IPS DF 6.9 (cell line): ENCODE measurements at regions not wholly inside any gene's neighbourhood (a gene's known extent, or its start where the extent isn't known, plus 50 kb on each side); places are given as distances from the start of the nearest gene placed in this dataset.

Experiments used
- DNase-seq: peaks from one replicate; pipeline ENCODE4 v3.0.0-alpha.2; 2013; ENCODE audit warnings: low read depth, low spot score
- H3K27ac ChIP-seq: one replicate; pipeline ENCODE4 v1.5.1; 2013; ENCODE audit warnings: low read length, control low read depth
- H3K27me3 ChIP-seq: 2 replicates; pipeline ENCODE4 v1.6.1; 2013; ENCODE audit warnings: mild to moderate bottlenecking, low read length; ENCODE audit not compliant: control insufficient read depth, insufficient read depth
- H3K36me3 ChIP-seq: 2 replicates; pipeline ENCODE4 v1.6.1; 2013; ENCODE audit warnings: low read length; ENCODE audit not compliant: control insufficient read depth, insufficient read depth
- H3K4me1 ChIP-seq: 2 replicates; pipeline ENCODE4 v1.6.1; 2013; ENCODE audit warnings: low read length; ENCODE audit not compliant: control insufficient read depth, insufficient read depth
- H3K4me3 ChIP-seq: 2 replicates; pipeline ENCODE4 v1.5.1; 2013; ENCODE audit warnings: mild to moderate bottlenecking, low read length
- H3K9me3 ChIP-seq: 2 replicates; pipeline ENCODE4 v1.6.1; 2013; ENCODE audit warnings: low read length, inconsistent platforms; ENCODE audit not compliant: control insufficient read depth, insufficient read depth
- WGBS: extraction: QIAGEN DNeasy Blood & Tissue Kit; methylation state at CpG from one replicate; pipeline ENCODE4 v1.1.7; 2013; ENCODE audit warnings: mixed read lengths, missing lambda C conversion rate; ENCODE audit not compliant: insufficient read length, insufficient coverage; 5-methylcytosine and 5-hydroxymethylcytosine counted together

DNA sequence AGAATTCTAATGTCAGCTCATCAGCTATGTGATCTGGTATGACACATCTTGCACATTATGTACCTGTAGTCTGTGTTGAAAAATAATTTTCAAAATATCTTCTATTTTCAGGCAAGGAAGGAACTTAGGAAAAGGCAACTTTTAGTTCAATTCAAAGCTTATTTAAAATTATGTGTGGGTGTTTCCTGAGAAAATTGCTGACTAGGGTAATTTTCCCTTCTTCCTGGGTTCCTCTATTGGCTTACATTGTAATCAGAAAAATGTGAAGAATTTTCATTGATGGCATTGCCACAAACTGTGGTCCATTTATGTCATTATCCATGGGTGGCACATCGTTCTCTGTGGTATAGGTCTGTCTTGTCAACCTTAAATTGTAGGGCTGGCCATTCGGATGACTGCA lies 328.7 kb upstream of the SGCD start:
- WGBS, result no CpG with 5 or more reads among the region's 2 CpGs
- Histone ChIP-seq H3K36me3 (no peaks in the 10 kb centered on the region), H3K4me1 (0 out of 2 replicates have a peak, but pooled peaks cover 1% of the 10 kb centered on the region), H3K9me3 (no peaks in the 10 kb centered on the region), H3K27ac (no peak overlapping the region), H3K27me3 (no peaks in the 10 kb centered on the region), H3K4me3 (no peak overlapping the region)
- DNase-seq, result no peak

DNA sequence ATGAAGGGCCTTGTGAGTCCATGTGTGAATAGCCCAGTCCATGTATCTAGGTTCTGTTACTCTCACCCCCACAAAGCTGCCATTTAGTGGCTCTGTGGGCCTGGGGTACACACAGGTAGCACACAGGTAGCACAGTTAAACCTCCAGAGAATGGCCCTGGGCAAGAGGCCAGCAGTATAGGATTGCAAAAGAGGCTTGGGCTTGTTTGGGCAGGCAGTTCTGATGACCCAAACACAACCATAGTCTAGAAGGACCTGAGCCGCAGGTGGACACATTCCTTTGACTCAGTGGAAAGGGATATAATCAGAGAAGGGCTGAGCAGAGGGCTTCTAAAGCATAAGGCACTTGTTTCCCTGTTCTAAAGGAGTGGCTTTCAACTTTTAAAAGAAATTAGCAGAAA lies 326.8 kb upstream of the SGCD start:
- no peak overlapping the region for H3K4me3 ChIP-seq

DNA sequence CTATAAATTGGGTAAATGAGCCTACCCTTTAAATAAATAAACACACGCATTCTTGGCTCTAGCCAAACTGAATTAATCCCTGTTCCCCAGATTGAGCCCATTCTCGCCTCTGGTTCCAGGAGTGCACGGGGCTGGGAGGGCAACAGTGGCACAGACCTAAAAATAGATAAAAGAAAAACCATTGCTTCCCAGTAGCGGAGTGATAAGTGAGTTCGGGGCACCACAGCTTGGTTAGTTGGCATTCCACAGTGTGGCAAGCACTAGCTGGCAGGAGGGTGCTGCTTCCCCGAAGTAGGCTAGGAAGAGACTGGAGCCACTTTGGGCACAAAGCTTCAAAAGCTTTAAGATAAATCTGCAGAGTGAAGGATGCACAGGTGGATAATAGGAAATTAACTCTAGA lies 322.2 kb upstream of the SGCD start:
- no peak for DNase-seq
- Histone ChIP-seq H3K4me3 (no peak overlapping the region), H3K9me3 (no peaks in the 10 kb centered on the region), H3K27ac (no peak overlapping the region), H3K4me1 (no peaks in the 10 kb centered on the region), H3K36me3 (no peaks in the 10 kb centered on the region), H3K27me3 (no peaks in the 10 kb centered on the region)
- no CpG with 5 or more reads among the region's 6 CpGs for WGBS

More for the DNA sequence above, 326.8 kb upstream of the SGCD start:
- DNase-seq, result no peak
- Histone ChIP-seq H3K9me3 (no peaks in the 10 kb centered on the region), H3K4me1 (no peaks in the 10 kb centered on the region), H3K36me3 (no peaks in the 10 kb centered on the region), H3K27ac (no peak overlapping the region), H3K27me3 (no peaks in the 10 kb centered on the region)
- no CpG with 5 or more reads among the region's 1 CpG for WGBS

DNA sequence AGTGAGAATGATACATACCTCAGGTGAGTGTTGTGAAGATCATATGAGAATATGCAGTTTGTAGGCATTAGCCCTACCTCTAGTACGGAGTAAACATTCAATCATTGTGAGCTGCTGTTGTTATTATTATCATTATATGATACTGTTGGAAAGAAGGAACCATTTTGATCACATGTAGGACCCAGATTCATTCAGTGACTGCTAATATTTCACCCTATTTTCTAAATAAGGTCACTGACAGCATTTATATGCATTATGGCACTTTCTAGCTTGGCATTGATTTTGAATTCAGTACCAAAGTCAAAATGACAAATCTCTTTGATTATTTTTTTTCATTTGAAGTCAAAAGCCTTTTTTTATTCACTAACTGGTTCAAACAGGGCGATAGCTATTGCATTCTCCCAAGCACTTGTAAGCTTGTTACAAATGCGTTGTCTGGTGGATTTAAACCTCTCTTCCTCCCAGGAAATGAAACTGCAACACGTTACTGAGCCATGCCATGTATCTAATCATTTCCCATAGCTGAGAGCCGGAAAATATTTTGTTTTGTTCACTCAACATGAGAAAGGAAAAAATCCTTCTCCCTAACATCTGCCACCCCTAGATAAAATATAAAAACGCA lies 320.8 kb upstream of the SGCD start:
- DNase-seq, result no peak
- H3K27me3 ChIP-seq, result no peaks in the 10 kb centered on the region
- WGBS, result no CpG with 5 or more reads among the region's 6 CpGs
- no peaks in the 10 kb centered on the region for H3K36me3 ChIP-seq
- no peak overlapping the region for H3K4me3 ChIP-seq
- H3K4me1 ChIP-seq, result no peaks in the 10 kb centered on the region
- no peak overlapping the region for H3K27ac ChIP-seq
- H3K9me3 ChIP-seq, result no peaks in the 10 kb centered on the region

DNA sequence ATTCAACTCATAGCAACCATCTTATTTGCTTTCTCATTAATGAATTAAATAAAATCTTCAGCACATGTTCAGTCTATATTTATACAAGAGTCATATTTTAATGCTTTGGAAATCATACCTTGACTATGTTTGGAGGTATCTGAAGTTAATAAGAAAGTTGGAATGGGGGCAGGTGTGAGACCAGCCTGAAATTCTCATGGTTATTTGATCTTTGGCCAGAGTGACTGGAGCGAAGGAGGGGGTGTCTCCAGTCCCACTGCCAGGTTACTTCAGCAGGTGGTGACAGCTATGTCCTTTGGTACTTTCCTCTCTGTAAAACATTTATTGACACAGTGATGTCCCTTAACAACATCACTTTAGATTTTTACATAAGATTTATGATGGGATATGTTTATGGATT lies 318.1 kb upstream of the SGCD start:
- WGBS, result no CpG with 5 or more reads among the region's 1 CpG
- Histone ChIP-seq H3K36me3 (no peaks in the 10 kb centered on the region), H3K9me3 (no peaks in the 10 kb centered on the region), H3K27me3 (no peaks in the 10 kb centered on the region), H3K4me3 (no peak overlapping the region), H3K4me1 (no peaks in the 10 kb centered on the region), H3K27ac (no peak overlapping the region)
- DNase-seq, result no peak

DNA sequence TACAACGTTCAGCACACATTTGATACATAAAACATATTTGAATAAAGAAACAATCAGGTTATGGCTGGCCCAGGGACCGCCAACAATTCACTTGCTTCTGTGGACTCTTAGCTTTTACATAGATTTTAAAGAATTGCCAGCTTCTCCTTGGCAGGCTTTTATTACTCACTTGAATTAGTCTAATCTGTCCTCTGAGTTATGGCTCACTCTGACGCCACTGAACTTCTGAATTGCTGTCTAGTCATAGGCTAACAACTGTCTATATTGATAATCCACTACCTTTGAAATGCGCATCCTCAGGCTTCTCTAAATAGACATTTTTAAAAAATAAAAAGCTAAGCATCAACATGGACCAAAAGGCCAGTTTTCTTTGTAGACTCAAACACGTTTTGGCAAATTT lies 317.4 kb upstream of the SGCD start:
- Histone ChIP-seq H3K27me3 (no peaks in the 10 kb centered on the region), H3K4me3 (no peak overlapping the region), H3K4me1 (no peaks in the 10 kb centered on the region), H3K36me3 (no peaks in the 10 kb centered on the region), H3K9me3 (no peaks in the 10 kb centered on the region), H3K27ac (no peak overlapping the region)
- no CpG with 5 or more reads among the region's 5 CpGs for WGBS
- DNase-seq, result no peak

DNA sequence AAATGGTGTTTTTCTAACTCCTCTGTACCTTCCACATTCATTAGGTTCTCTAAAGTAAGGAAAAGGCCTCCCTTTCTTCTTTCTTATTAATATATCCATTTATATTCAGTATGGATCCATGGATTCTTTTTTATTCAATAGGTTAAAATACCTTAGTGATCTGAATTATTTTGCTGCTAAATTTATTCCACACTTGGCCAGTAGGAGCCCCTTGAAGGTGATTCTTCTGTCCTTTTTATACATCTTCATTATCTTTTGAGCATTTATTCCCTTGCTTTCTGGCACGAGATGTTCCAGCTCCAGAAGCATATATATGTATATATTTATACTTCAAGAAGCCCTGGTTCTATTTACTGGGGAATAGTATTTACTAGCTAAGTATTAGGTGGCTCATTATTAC lies 311.8 kb upstream of the SGCD start:
- no peak overlapping the region for H3K27ac ChIP-seq
- no peaks in the 10 kb centered on the region for H3K4me1 ChIP-seq
- H3K36me3 ChIP-seq, result no peaks in the 10 kb centered on the region
- no CpG with 5 or more reads among the region's 1 CpG for WGBS
- no peaks in the 10 kb centered on the region for H3K9me3 ChIP-seq
- H3K27me3 ChIP-seq, result no peaks in the 10 kb centered on the region
- no peak overlapping the region for H3K4me3 ChIP-seq
- DNase-seq, result no peak

DNA sequence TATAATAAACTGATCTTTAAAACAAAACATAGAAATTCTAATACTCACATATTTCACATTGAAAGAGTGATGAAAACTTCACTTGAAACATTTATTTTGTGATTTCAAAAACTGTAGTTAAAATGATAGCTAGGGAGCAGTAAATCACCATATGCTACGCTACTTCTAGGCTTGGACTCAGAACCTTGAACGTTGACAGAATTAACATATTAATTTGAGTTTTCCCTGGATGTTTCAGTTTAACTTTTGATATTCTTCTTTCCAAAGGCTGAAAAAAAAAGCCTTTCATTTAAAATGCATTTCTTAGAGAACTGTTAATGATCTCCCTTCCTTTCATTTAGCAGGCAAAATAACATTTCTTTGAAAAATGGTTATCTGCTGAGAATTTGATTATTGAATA lies 307.8 kb upstream of the SGCD start:
- Histone ChIP-seq H3K36me3 (no peaks in the 10 kb centered on the region), H3K4me3 (no peak overlapping the region), H3K27ac (no peak overlapping the region), H3K4me1 (peaks cover 1% of the 10 kb centered on the region; the same call in 1 of the 2 replicates), H3K27me3 (no peaks in the 10 kb centered on the region), H3K9me3 (no peaks in the 10 kb centered on the region)
- no peak for DNase-seq
- WGBS, result no CpG with 5 or more reads among the region's 2 CpGs

DNA sequence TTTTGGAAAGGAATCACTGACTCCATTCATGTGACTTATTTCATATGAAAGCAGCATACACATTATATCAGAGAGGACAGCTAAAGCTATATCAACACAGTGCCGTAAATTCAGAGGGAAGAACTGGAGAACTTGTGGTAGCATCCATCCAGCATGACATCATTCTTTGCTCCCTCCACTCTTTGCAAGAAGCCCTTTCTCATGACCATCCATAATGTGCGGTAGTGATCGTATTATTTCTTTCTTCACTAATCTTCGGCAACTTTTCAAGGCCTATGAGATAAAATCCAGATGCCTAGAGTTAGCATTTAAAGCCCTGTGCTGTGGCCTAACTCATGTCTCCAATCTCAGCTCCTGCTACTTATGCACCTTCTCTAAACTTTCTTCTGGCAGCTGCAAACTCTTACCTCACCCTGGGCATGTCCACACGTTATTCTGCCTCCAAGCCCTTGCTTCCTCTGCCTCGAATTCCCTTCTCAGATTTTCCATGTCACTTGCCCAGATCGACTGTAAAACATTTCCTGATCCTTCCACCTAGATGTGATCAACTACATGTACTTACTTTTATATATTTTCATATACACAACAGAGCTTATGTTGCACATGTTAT lies 307.3 kb upstream of the SGCD start:
- no CpG with 5 or more reads among the region's 7 CpGs for WGBS
- Histone ChIP-seq H3K9me3 (no peaks in the 10 kb centered on the region), H3K36me3 (no peaks in the 10 kb centered on the region), H3K27me3 (no peaks in the 10 kb centered on the region), H3K27ac (no peak overlapping the region), H3K4me1 (peaks cover 1% of the 10 kb centered on the region; the same call in 1 of the 2 replicates), H3K4me3 (no peak overlapping the region)
- DNase-seq, result no peak

DNA sequence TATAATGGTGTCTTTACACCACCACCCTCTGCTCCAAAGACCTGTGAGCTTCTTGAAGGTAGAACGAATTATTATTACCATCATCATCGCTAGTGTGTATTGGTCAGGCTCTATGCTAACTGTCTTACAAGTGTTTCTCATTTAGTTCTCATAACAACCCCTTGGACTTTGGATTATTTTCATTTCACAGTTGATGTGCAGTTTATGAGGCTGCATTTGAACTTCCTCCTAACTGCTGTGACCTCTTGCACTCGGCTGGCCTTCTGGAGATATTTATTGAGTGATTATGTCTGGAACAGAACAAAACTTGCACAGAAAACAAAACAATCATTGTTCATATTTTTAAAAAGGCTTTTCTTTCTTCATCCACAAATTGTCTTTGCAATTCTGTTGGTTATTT lies 306.3 kb upstream of the SGCD start:
- Histone ChIP-seq H3K27ac (no peak overlapping the region), H3K4me1 (peaks cover 1% of the 10 kb centered on the region; the same call in 1 of the 2 replicates), H3K27me3 (no peaks in the 10 kb centered on the region), H3K4me3 (no peak overlapping the region), H3K36me3 (no peaks in the 10 kb centered on the region), H3K9me3 (no peaks in the 10 kb centered on the region)
- no peak for DNase-seq
- no CpG with 5 or more reads among the region's 3 CpGs for WGBS

DNA sequence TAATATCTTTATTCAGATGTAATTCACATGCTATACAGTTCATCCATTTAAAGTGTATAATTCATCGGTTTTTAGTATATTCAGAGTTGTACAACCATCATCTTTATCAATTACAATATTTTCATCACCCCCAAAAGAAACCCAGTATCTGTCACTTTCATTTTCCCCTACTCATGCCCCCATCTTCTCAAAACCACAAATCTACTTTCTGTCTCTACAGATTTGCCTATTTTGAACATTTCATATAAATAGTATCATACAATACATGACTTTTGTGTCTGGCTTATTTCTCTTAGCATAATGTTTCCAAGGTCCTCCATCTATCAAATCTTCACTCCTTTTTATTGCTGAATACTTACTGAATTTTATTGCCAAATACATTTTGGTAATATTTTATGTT lies 305.1 kb upstream of the SGCD start:
- no peak overlapping the region for H3K27ac ChIP-seq
- H3K36me3 ChIP-seq, result no peaks in the 10 kb centered on the region
- no peaks in the 10 kb centered on the region for H3K27me3 ChIP-seq
- no peak for DNase-seq
- no peaks in the 10 kb centered on the region for H3K9me3 ChIP-seq
- WGBS, result no CpG with 5 or more reads among the region's 1 CpG
- H3K4me1 ChIP-seq, result peaks cover 1% of the 10 kb centered on the region; the same call in 1 of the 2 replicates
- H3K4me3 ChIP-seq, result no peak overlapping the region
